GM21447 (cell line): ENCODE measurements at regions not wholly inside any gene's neighbourhood (a gene's known extent, or its start where the extent isn't known, plus 50 kb on each side); places are given as distances from the start of the nearest gene placed in this dataset.
"Not testable (repeated sequence)": the region's sequence is repeated elsewhere in the genome, so short reads cannot be mapped to it uniquely, and the experiment has no call there.

ENCODE experiments used
- ATAC-seq: cut with Tn5 transposase; IDR thresholded peaks from one replicate; pipeline ENCODE4 v1.9.1; 2021; ENCODE audit not compliant: unreplicated experiment

- ATAC-seq: not testable (repeated sequence)
These were observed 524.3 kb upstream of the CADM1 start for GRCh38 chr11:116028506-116028905.

GRCh38 chr11:115999437-115999836, 495.2 kb upstream of the CADM1 start:
- ATAC-seq: no peak

- no peak for ATAC-seq
These were observed 492.6 kb upstream of the CADM1 start for GRCh38 chr11:115996808-115997188.

- ATAC-seq: peak; percentile 99
These were observed 492.1 kb upstream of the CADM1 start for GRCh38 chr11:115996125-115996807.

- ATAC-seq: no peak
These were observed 489.4 kb upstream of the CADM1 start for GRCh38 chr11:115993590-115993989.

- ATAC-seq: no peak
These were observed 485.8 kb upstream of the CADM1 start for GRCh38 chr11:115990004-115990447.

GRCh38 chr11:115985896-115986295, 481.7 kb upstream of the CADM1 start:
- no peak for ATAC-seq

- no peak for ATAC-seq
These were observed 480.0 kb upstream of the CADM1 start for GRCh38 chr11:115984228-115984627.

- ATAC-seq: no peak
These were observed 478.5 kb upstream of the CADM1 start for GRCh38 chr11:115982666-115983065.

GRCh38 chr11:115981814-115982471, 477.7 kb upstream of the CADM1 start:
- no peak for ATAC-seq

GRCh38 chr11:115981104-115981481, 476.9 kb upstream of the CADM1 start:
- no peak for ATAC-seq

GRCh38 chr11:115980337-115981103, 476.3 kb upstream of the CADM1 start:
- ATAC-seq: no peak

- ATAC-seq: no peak
These were observed 470.5 kb upstream of the CADM1 start for GRCh38 chr11:115974703-115975102.

- ATAC-seq: not testable (repeated sequence)
These were observed 463.0 kb upstream of the CADM1 start for GRCh38 chr11:115967203-115967602.

GRCh38 chr11:115965767-115966504, 461.7 kb upstream of the CADM1 start:
- no peak for ATAC-seq

- ATAC-seq: no peak
These were observed 459.9 kb upstream of the CADM1 start for GRCh38 chr11:115964091-115964490.

GRCh38 chr11:115963156-115963555, 458.9 kb upstream of the CADM1 start:
- ATAC-seq: no peak

GRCh38 chr11:115961159-115962003, 457.2 kb upstream of the CADM1 start:
- no peak for ATAC-seq

GRCh38 chr11:115959081-115959486, 454.9 kb upstream of the CADM1 start:
- no peak for ATAC-seq
